ENCODE measurements at regions not wholly inside any gene's neighbourhood (a gene's known extent, or its start where the extent isn't known, plus 50 kb on each side); places are given as distances from the start of the nearest gene placed in this dataset.

- TF ChIP-seq FOXP2 (optimal IDR thresholded peaks at IDR 0.05; ENCODE audit: borderline replicate concordance, extremely low read depth, extremely low read length, insufficient read depth) (no peak), POLR2AphosphoS5 (IDR thresholded peaks at IDR 0.05; ENCODE audit: low read depth, low read length) (no peak), REST (IDR thresholded peaks at IDR 0.05; ENCODE audit: insufficient read depth in 1 of 2, low read depth in 2 of 2, low read length in 2 of 2) (no peak), SIN3A (IDR thresholded peaks at IDR 0.05; ENCODE audit: borderline replicate concordance, insufficient read depth, low read length) (no peak), TAF1 (IDR thresholded peaks at IDR 0.05; ENCODE audit: borderline replicate concordance, insufficient read depth, low read length) (no peak)
Measured at GRCh38 chr16:86737083-86737482, 158.7 kb downstream of the FOXL1 start.
